Progenitor cell of endocrine pancreas (in vitro differentiated cells): ENCODE measurements at regions not wholly inside any gene's neighbourhood (a gene's known extent, or its start where the extent isn't known, plus 50 kb on each side); places are given as distances from the start of the nearest gene placed in this dataset.

Source experiments
- DNase-seq: peaks from one replicate; pipeline ENCODE4 v3.0.0; 2021; ENCODE audit warnings: low spot score; ENCODE audit not compliant: unreplicated experiment
- H3K27ac Mint-ChIP-seq: 2 replicates; pipeline ENCODE4 v1.8.0; 2021; ENCODE audit warnings: mild to moderate bottlenecking, moderate library complexity, mixed read lengths
- H3K27me3 Mint-ChIP-seq: 2 replicates; pipeline ENCODE4 v1.8.0; 2021; ENCODE audit warnings: mixed read lengths
- H3K36me3 Mint-ChIP-seq: 2 replicates; pipeline ENCODE4 v1.8.0; 2022; ENCODE audit warnings: mixed read lengths; ENCODE audit not compliant: insufficient read depth
- H3K4me1 Mint-ChIP-seq: 2 replicates; pipeline ENCODE4 v1.8.0; 2021; ENCODE audit warnings: low read depth, mixed read lengths
- H3K4me3 Mint-ChIP-seq: 2 replicates; pipeline ENCODE4 v1.8.0; 2021; ENCODE audit warnings: low read depth, mild to moderate bottlenecking, moderate library complexity, mixed read lengths
- H3K9me3 Mint-ChIP-seq: 2 replicates; pipeline ENCODE4 v1.8.0; 2021; ENCODE audit warnings: low read depth, mixed read lengths
- TF ChIP-seq, protein P1 (sequence below): fragments of 200-600 bp; sonication (generic); IDR thresholded peaks from one replicate; pipeline ENCODE4 v1.5.0; 2021; ENCODE audit warnings: antibody characterized with exemption, mild to moderate bottlenecking; ENCODE audit not compliant: unreplicated experiment

DNA sequence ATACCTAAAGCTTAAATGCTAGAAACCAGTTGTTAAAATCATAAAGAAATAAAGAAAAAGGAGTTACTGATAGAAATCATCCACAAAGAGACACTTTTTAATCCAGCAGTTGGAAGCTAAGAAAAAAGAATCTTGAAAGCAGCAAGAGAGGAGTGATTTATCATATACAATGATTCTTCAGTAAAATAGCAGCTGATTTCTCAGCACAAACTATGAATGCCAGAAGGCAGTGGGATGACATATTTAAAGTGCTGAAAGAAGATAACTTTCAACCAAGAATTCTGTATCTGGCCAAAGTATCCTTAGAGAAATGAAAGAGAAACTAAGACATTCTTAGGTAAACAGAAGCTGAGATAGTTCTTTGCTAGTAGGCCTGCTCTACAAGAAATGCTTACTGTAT is 366.0 kb downstream of the HTR1A start:
- TF ChIP-seq, protein P1, sequence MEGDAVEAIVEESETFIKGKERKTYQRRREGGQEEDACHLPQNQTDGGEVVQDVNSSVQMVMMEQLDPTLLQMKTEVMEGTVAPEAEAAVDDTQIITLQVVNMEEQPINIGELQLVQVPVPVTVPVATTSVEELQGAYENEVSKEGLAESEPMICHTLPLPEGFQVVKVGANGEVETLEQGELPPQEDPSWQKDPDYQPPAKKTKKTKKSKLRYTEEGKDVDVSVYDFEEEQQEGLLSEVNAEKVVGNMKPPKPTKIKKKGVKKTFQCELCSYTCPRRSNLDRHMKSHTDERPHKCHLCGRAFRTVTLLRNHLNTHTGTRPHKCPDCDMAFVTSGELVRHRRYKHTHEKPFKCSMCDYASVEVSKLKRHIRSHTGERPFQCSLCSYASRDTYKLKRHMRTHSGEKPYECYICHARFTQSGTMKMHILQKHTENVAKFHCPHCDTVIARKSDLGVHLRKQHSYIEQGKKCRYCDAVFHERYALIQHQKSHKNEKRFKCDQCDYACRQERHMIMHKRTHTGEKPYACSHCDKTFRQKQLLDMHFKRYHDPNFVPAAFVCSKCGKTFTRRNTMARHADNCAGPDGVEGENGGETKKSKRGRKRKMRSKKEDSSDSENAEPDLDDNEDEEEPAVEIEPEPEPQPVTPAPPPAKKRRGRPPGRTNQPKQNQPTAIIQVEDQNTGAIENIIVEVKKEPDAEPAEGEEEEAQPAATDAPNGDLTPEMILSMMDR, result no peak
- H3K4me3 Mint-ChIP-seq, result no peak overlapping the region
- H3K9me3 Mint-ChIP-seq, result peaks cover 14% of the 10 kb centered on the region
- no peak overlapping the region for H3K27ac Mint-ChIP-seq
- no peaks in the 10 kb centered on the region for H3K27me3 Mint-ChIP-seq
- no peak for DNase-seq
- no peaks in the 10 kb centered on the region for H3K4me1 Mint-ChIP-seq
- H3K36me3 Mint-ChIP-seq, result peaks cover 1% of the 10 kb centered on the region

DNA sequence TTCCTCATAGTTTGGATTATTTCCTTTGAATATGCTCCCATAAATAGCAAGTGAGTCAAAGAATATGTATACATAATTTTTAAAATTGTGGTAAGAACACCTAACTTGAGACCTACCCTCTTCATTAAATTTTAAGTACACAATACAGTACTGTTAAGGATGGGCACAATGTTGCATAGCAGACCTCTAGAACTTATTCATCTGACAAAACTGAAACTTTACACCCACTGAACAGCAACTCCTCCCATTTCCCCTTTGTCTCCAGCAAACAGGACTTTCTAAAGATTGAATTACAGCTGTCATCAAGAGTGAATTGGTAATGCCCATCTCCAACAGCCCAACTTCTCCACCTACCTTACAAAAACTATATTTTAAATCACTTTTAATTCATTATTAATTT is 388.9 kb downstream of the HTR1A start:
- Mint-ChIP-seq H3K27ac (no peak overlapping the region), H3K9me3 (no peaks in the 10 kb centered on the region), H3K4me3 (no peak overlapping the region), H3K4me1 (no peaks in the 10 kb centered on the region), H3K36me3 (no peaks in the 10 kb centered on the region), H3K27me3 (no peaks in the 10 kb centered on the region)
- no peak for DNase-seq
- TF ChIP-seq, protein P1, result no peak

DNA sequence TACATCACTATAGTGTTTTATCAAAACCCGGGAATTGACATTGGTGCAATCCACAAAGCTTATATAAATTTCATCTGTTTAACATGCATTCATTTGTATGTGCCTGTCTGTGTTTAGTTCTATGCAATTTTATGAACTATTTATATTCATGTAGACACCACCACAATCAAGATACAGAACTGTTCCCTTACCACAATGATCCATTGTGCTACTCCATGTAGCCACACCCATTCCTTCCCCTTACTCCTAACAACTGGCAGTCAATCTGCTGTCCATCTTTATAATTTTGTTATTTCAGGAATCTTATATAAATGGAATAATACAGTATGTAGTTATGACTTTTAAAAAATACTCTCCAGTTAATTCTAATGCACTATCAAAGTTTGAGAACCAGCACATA is 389.5 kb downstream of the HTR1A start:
- no peaks in the 10 kb centered on the region for H3K4me1 Mint-ChIP-seq
- H3K27me3 Mint-ChIP-seq, result no peaks in the 10 kb centered on the region
- H3K36me3 Mint-ChIP-seq, result no peaks in the 10 kb centered on the region
- no peak for DNase-seq
- H3K4me3 Mint-ChIP-seq, result no peak overlapping the region
- no peak overlapping the region for H3K27ac Mint-ChIP-seq
- TF ChIP-seq, protein P1, result no peak
- no peaks in the 10 kb centered on the region for H3K9me3 Mint-ChIP-seq

DNA sequence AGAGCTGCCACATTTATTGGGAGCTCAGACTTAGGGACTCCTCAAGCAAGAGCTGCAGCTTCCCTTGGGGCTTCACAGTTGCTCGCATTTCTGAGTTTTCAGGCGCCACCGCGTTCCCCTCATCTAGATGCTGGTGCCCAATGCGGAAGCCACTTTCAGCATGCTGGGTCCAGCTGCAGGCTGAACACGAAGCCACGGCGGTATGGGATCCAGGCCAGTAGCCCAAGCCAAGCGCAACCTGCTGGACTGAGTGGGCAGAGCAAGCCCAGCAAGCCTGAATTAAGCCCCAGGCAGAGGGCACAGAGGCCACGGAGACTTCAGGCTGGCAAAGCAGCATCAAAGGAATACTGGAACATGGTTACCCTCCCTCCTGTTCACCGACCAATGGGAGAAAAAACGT is 391.5 kb downstream of the HTR1A start:
- no peak overlapping the region for H3K27ac Mint-ChIP-seq
- no peaks in the 10 kb centered on the region for H3K36me3 Mint-ChIP-seq
- no peaks in the 10 kb centered on the region for H3K4me1 Mint-ChIP-seq
- H3K27me3 Mint-ChIP-seq, result no peaks in the 10 kb centered on the region
- no peak overlapping the region for H3K4me3 Mint-ChIP-seq
- H3K9me3 Mint-ChIP-seq, result no peaks in the 10 kb centered on the region
- TF ChIP-seq, protein P1, result no peak
- DNase-seq, result no peak

DNA sequence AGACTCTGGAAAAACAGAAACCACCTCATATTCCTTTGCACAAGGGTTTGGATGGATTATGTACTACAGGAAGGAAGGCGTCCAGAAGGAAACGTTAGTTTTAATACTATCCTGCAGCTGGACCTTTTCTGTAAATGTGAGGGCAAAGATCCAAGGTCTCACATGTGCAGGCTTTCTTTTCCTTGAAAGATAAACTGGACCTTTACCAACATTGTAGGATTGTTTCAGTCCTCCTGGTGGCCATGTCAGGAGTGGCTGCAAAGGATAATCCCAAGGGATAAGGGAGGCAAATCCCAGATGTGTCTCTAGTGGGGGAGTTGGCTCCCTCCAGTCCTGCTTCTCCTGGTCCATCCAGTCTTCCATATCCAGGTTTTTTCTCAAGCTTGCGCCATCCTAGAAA is 397.5 kb downstream of the HTR1A start:
- H3K36me3 Mint-ChIP-seq, result peaks cover 2% of the 10 kb centered on the region
- no peaks in the 10 kb centered on the region for H3K4me1 Mint-ChIP-seq
- no peaks in the 10 kb centered on the region for H3K27me3 Mint-ChIP-seq
- TF ChIP-seq, protein P1, result no peak
- H3K27ac Mint-ChIP-seq, result no peak overlapping the region
- H3K4me3 Mint-ChIP-seq, result no peak overlapping the region
- no peak for DNase-seq
- peaks cover 17% of the 10 kb centered on the region for H3K9me3 Mint-ChIP-seq
